Neural cell (in vitro differentiated cells): ENCODE measurements at regions not wholly inside any gene's neighbourhood (a gene's known extent, or its start where the extent isn't known, plus 50 kb on each side); places are given as distances from the start of the nearest gene placed in this dataset.

Source experiments
- CTCF ChIP-seq: fragments of 450-650 bp; IDR thresholded peaks from 2 replicates; pipeline ENCODE4 v1.5.1; 2014; ENCODE audit warnings: antibody characterized with exemption, mild to moderate bottlenecking, moderate library complexity; ENCODE audit not compliant: poor library complexity, severe bottlenecking
- POLR2AphosphoS5 ChIP-seq: IDR thresholded peaks from 2 replicates; pipeline ENCODE4 v1.6.1; 2012
- RAD21 ChIP-seq: fragments of 450-650 bp; conservative IDR thresholded peaks from 2 replicates; pipeline ENCODE4 v1.6.1; 2014; ENCODE audit warnings: antibody characterized with exemption, mild to moderate bottlenecking, moderate library complexity
- TF ChIP-seq, protein P1 (sequence below): IDR thresholded peaks from 2 replicates; pipeline ENCODE4 v1.6.1; 2012; ENCODE audit warnings: borderline replicate concordance

GRCh38 chr20:22381812-22382416 lies 202.5 kb downstream of the FOXA2 start:
- TF ChIP-seq, protein P1, sequence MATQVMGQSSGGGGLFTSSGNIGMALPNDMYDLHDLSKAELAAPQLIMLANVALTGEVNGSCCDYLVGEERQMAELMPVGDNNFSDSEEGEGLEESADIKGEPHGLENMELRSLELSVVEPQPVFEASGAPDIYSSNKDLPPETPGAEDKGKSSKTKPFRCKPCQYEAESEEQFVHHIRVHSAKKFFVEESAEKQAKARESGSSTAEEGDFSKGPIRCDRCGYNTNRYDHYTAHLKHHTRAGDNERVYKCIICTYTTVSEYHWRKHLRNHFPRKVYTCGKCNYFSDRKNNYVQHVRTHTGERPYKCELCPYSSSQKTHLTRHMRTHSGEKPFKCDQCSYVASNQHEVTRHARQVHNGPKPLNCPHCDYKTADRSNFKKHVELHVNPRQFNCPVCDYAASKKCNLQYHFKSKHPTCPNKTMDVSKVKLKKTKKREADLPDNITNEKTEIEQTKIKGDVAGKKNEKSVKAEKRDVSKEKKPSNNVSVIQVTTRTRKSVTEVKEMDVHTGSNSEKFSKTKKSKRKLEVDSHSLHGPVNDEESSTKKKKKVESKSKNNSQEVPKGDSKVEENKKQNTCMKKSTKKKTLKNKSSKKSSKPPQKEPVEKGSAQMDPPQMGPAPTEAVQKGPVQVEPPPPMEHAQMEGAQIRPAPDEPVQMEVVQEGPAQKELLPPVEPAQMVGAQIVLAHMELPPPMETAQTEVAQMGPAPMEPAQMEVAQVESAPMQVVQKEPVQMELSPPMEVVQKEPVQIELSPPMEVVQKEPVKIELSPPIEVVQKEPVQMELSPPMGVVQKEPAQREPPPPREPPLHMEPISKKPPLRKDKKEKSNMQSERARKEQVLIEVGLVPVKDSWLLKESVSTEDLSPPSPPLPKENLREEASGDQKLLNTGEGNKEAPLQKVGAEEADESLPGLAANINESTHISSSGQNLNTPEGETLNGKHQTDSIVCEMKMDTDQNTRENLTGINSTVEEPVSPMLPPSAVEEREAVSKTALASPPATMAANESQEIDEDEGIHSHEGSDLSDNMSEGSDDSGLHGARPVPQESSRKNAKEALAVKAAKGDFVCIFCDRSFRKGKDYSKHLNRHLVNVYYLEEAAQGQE: no peak
- no peak for TF ChIP-seq CTCF
- no peak for TF ChIP-seq RAD21
- TF ChIP-seq POLR2AphosphoS5: no peak
